Heart left ventricle (tissue), 16 donors: ENCODE measurements at regions not wholly inside any gene's neighbourhood (a gene's known extent, or its start where the extent isn't known, plus 50 kb on each side); places are given as distances from the start of the nearest gene placed in this dataset.
A peak's percentile ranks its signal among the peaks of the same experiment; 100 is the strongest.

Source experiments
- ATAC-seq, 4 donors: fragments of 200-7000 bp; cut with Tn5 transposase; one replicate each; pipeline ENCODE4 v1.9.1; 2020 to 2022; ENCODE audit warnings: moderate library complexity in 4 of 4, mild to moderate bottlenecking in 3 of 4, moderate number of reproducible peaks in 1 of 4
- DNase-seq, 5 donors: peaks; one replicate each; pipeline ENCODE4 v3.0.0-alpha.2; 2020
- H3K27ac ChIP-seq, 12 donors: fragments of 200-600 bp; sonication (generic) in 4 of 12; one replicate each; pipeline versions ENCODE4 v1.5.0 to v1.8.0; 2016 to 2022; ENCODE audit warnings: mild to moderate bottlenecking in 2 of 12
- H3K27me3 ChIP-seq, 9 donors: fragments of 200-600 bp; sonication (generic) in 2 of 9; one replicate each; pipeline versions ENCODE4 v1.5.1 to v1.8.0; 2016 to 2022; ENCODE audit warnings: mild to moderate bottlenecking in 3 of 9
- H3K36me3 ChIP-seq, 9 donors: fragments of 200-600 bp; sonication (generic) in 2 of 9; one replicate each; pipeline versions ENCODE4 v1.5.0 to v1.8.0; 2018 to 2022; ENCODE audit warnings: mild to moderate bottlenecking in 2 of 9
- H3K4me1 ChIP-seq, 12 donors: fragments of 200-600 bp; sonication (generic) in 4 of 12; one replicate each; pipeline versions ENCODE4 v1.5.0 to v1.8.0; 2016 to 2022; ENCODE audit warnings: mild to moderate bottlenecking in 3 of 12
- H3K4me3 ChIP-seq, 12 donors: fragments of 200-600 bp; sonication (generic) in 4 of 12; one replicate each; pipeline versions ENCODE4 v1.5.0 to v1.8.0; 2017 to 2022; ENCODE audit warnings: mild to moderate bottlenecking in 9 of 12, moderate library complexity in 4 of 12
- H3K9me3 ChIP-seq, 12 donors: fragments of 200-600 bp; sonication (generic) in 4 of 12; one replicate each; pipeline versions ENCODE4 v1.5.0 to v1.8.0; 2016 to 2022; ENCODE audit warnings: mild to moderate bottlenecking in 1 of 12
- CTCF ChIP-seq, 12 donors: fragments of 200-600 bp; sonication (generic) in 4 of 12; IDR thresholded peaks; one replicate each; pipeline versions ENCODE4 v1.5.0 to v1.8.0; 2018 to 2022; ENCODE audit warnings: antibody characterized with exemption in 12 of 12, mild to moderate bottlenecking in 5 of 12
- POLR2A ChIP-seq, 2 donors: fragments of 450-650 bp; IDR thresholded peaks; one replicate each; pipeline ENCODE4 v1.6.1; 2017; ENCODE audit warnings: antibody characterized with exemption in 2 of 2, mild to moderate bottlenecking in 2 of 2, moderate library complexity in 2 of 2
- WGBS, 4 donors: extraction: QIAGEN DNeasy Blood & Tissue Kit in 2 of 4; methylation state at CpG; one replicate each; pipeline versions ENCODE4 v1.1.5 to v1.1.7; 2013 to 2018; 5-methylcytosine and 5-hydroxymethylcytosine counted together
- intact Hi-C, 10 donors: fragments of 100-400 bp; cut with DNase I; formaldehyde crosslinking; loops; one replicate each; pipeline versions ENCODE4 v1.11.1 to v1.14.2; 2022
- donor health status: ischemic (EF 13 %, LVEDD 7.1; RV severe dilation, severe dysfunction).
- donor health status: healthy with polysubstance abuse.
- donor health status: DM: no; HTN: yes; CAD: no.
- donor health status: DM: no; HTN: no; CAD: no.
- donor health status: ischemic (EF 25% LVEDD 6.9; RV normal size, moderate dysfunction).
- donor health status: ischemic (EF 25% LVEDD 5.7; RV mildly dilated, moderate dysfunction).
- donor health status: healthy.
- donor health status: DM: yes; HTN: yes; CAD: no.
- donor health status: ischemic (EF 35%, LVEDD 5.7; RV mildly dilated, moderate dysfunction).
- donor health status: nonischemic (EF 11% LVEDD 7.7; RV severe dilation, severe dysfunction).
- donor health status: DM: yes; HTN: yes; CAD: no.
- donor health status: PGD.
- donor health status: ischemic (EF 29% LVEDD 5.4; RV normal size, mild dysfunction).
- donor health status: nonischemic (EF 23%, LVEDD 6.1; RV moderate dilation, normal function).

GRCh38 chr2:66239655-66240054 lies 195.3 kb upstream of the MEIS1 start:
- Histone ChIP-seq H3K9me3 (no peaks in the 10 kb centered on the region), H3K27ac (peak overlapping the region in 1 of 12 donors; percentile 25), H3K27me3 (peaks cover 0 to 2% (median 0%) of the 10 kb centered on the region in 9 donors), H3K4me3 (no peak overlapping the region), H3K4me1 (peaks cover 0 to 11% (median 0%) of the 10 kb centered on the region in 12 donors), H3K36me3 (no peaks in the 10 kb centered on the region)
- DNase-seq: peak in 1 of 5 donors; percentile 38
- intact Hi-C loops: no loop called here
- WGBS, 4 donors: 49 to 60% (median 57%) methylated on average over 7 of the region's 7 CpGs
- TF ChIP-seq POLR2A (IDR thresholded peaks at IDR 0.05) (no peak), CTCF (IDR thresholded peaks at IDR 0.05) (no peak)
- no peak for ATAC-seq

DNA sequence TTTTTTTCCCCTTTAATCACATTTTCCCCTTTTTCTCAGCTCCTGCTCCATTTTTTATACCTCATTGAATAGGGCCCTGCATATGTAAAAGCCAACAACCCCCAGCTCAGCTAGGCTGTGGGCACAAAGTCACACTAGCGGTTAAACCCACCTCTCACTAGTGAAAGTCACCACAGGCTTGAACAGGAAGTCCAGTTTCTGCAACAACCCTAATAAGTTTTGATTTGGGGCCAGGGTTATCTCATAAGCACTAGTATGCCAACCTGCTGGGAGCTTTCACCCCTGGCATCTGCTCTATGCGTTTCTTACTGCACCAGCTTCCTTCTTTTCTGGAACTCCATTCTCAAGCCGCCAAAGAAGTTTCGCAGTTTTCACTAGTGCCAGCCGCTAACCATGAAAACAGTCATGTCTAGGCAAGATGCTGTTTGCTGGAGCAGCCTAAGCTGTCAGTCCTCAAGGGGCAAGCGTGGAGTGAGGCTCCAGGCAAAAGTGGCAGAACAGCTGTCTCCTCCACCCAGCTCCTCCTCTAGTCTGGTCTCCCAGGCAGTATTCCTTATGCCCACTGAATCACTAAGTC lies 197.0 kb upstream of the MEIS1 start:
- TF ChIP-seq CTCF (IDR thresholded peaks at IDR 0.05) (no peak), POLR2A (IDR thresholded peaks at IDR 0.05) (no peak)
- Histone ChIP-seq H3K27me3 (peaks cover 0 to 4% (median 0%) of the 10 kb centered on the region in 9 donors), H3K4me1 (peaks cover 0 to 11% (median 0%) of the 10 kb centered on the region in 12 donors), H3K27ac (no peak overlapping the region), H3K9me3 (no peaks in the 10 kb centered on the region), H3K4me3 (no peak overlapping the region), H3K36me3 (no peaks in the 10 kb centered on the region)
- DNase-seq: no peak
- intact Hi-C loops: no loop called here
- no peak for ATAC-seq
- 83 to 86% (median 85%) methylated on average over 6 of the region's 6 CpGs for WGBS, 4 donors

DNA sequence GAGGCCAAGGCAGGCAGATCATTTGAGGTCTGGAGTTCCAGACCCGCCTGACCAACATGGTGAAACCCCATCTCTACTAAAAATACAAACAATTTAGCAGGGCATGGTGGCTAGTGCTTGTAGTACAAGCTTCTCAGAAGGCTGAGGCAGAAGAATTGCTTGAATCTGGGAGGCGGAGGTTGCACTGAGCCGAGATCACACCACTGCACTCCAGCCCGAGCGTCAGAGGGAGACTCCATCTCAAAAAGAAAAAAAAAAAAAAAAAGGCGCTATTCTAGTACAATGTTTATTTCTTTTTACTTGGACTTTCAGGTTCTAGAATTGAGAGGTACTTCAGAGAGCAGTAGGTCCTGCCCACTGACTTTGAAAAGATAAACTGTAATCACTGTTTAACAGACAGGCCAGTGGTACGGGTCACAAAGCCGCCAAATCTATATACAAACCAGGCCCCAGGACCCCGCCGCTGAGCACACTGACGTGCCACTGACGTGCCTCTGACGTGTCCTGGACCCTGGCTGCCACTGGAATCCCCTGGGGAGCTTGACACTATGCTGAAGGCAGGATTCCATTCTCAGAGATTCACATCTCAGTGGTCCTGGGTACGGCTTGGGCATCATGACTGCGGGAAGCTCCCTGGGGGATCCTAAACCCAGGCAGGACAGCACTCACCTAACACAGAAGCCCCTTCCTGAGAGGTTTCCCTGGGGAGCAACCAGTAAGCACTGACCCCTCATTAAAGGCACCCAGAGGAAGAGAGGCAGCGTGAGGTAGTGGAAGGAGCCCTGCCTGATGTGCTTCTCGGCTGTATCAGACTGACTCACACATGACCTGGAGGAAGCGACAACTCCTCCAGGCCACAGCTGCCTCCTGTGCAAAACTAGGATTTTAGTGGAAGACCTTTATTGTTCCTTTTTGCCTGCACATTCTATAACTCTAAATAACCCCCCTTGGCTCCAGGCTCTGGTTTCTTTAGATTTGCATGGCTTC lies 197.8 kb upstream of the MEIS1 start:
- no peak overlapping the region for H3K4me3 ChIP-seq
- intact Hi-C loops: no loop called here

More for the DNA sequence above, 197.8 kb upstream of the MEIS1 start:
- Histone ChIP-seq H3K27ac (peak overlapping the region in 1 of 12 donors; percentile 19), H3K36me3 (no peaks in the 10 kb centered on the region), H3K9me3 (no peaks in the 10 kb centered on the region), H3K4me1 (peaks cover 0 to 11% (median 0%) of the 10 kb centered on the region in 12 donors), H3K27me3 (peaks cover 0 to 4% (median 0%) of the 10 kb centered on the region in 9 donors)
- 59 to 65% (median 63%) methylated on average over 17 to 18 of the region's 18 CpGs for WGBS, 4 donors
- DNase-seq: no peak
- ATAC-seq: no peak
- TF ChIP-seq POLR2A (IDR thresholded peaks at IDR 0.05) (no peak), CTCF (IDR thresholded peaks at IDR 0.05) (no peak)
